HEK293 (cell line): ENCODE measurements at regions not wholly inside any gene's neighbourhood (a gene's known extent, or its start where the extent isn't known, plus 50 kb on each side); places are given as distances from the start of the nearest gene placed in this dataset.

Experiments used
- CTCF ChIA-PET: fragments of 350-600 bp; formaldehyde crosslinking; extraction: SDS; loops from one replicate; lab custom pipeline; 2021; ENCODE audit warnings: antibody characterized with exemption; lab: Yijun Ruan, JAX
- POLR2A ChIA-PET: fragments of 300-600 bp; formaldehyde crosslinking; extraction: SDS; loops from one replicate; lab custom pipeline; 2020; ENCODE audit warnings: antibody characterized with exemption, inconsistent platforms; lab: Yijun Ruan, JAX
- H3K27ac ChIP-seq: fragments of 200-500 bp; sonication (Bioruptor generic); 2 replicates; pipeline ENCODE4 v1.5.1; 2014; ENCODE audit warnings: low read depth, low read length, control low read depth, inconsistent platforms; ENCODE audit errors: extremely low read depth
- H3K36me3 ChIP-seq, 2 experiments: fragments of 200-500 bp in 1 of 2; sonication (Bioruptor generic) in 1 of 2; 1 replicate in 1 of 2; 2 replicates in 1 of 2; pipeline ENCODE4 v1.5.1; 2014 to 2017; ENCODE audit warnings: inconsistent platforms in 2 of 2, low read length in 2 of 2; ENCODE audit not compliant: control insufficient read depth in 2 of 2, insufficient read depth in 1 of 2
- H3K4me1 ChIP-seq: fragments of 200-500 bp; sonication (Bioruptor generic); 2 replicates; pipeline ENCODE4 v1.5.1; 2014; ENCODE audit warnings: mild to moderate bottlenecking, low read length, inconsistent platforms; ENCODE audit not compliant: control insufficient read depth, insufficient read depth
- H3K4me3 ChIP-seq: 2 replicates; pipeline ENCODE4 v1.5.1; 2011; ENCODE audit warnings: low read depth, mild to moderate bottlenecking, control low read depth, low read length, moderate library complexity
- H3K9me3 ChIP-seq: fragments of 200-500 bp; sonication (Bioruptor generic); 2 replicates; pipeline ENCODE4 v1.5.1; 2014; ENCODE audit warnings: low read depth, low read length, inconsistent platforms; ENCODE audit not compliant: control insufficient read depth, insufficient read depth
- TCF7L2 ChIP-seq: IDR thresholded peaks from 2 replicates; pipeline ENCODE4 v1.6.1; 2011; ENCODE audit warnings: low read depth, mild to moderate bottlenecking, inconsistent platforms, low read length, moderate library complexity, borderline replicate concordance
- YY2 ChIP-seq: fragments of 450-650 bp; formaldehyde crosslinking; IDR thresholded peaks from 2 replicates; pipeline ENCODE4 v1.5.1; 2016; ENCODE audit warnings: missing biosample characterization, missing genetic modification characterization
- ZBTB8A ChIP-seq: fragments of 450-650 bp; formaldehyde crosslinking; IDR thresholded peaks from 2 replicates; pipeline ENCODE4 v1.5.1; 2016; ENCODE audit warnings: missing biosample characterization, missing genetic modification characterization
- ZNF121 ChIP-seq: fragments of 450-650 bp; formaldehyde crosslinking; IDR thresholded peaks from 2 replicates; pipeline ENCODE4 v1.5.1; 2016; ENCODE audit warnings: missing biosample characterization, missing genetic modification characterization
- ZNF175 ChIP-seq: fragments of 450-650 bp; formaldehyde crosslinking; IDR thresholded peaks from 2 replicates; pipeline ENCODE4 v1.5.1; 2016; ENCODE audit warnings: missing biosample characterization, missing genetic modification characterization
- ZNF24 ChIP-seq: fragments of 450-650 bp; formaldehyde crosslinking; IDR thresholded peaks from 2 replicates; pipeline ENCODE4 v1.5.1; 2016; ENCODE audit warnings: missing biosample characterization, missing genetic modification characterization
- ZNF302 ChIP-seq: fragments of 450-650 bp; formaldehyde crosslinking; IDR thresholded peaks from 2 replicates; pipeline ENCODE4 v1.5.1; 2016; ENCODE audit warnings: missing biosample characterization, missing genetic modification characterization, low read depth
- ZNF354C ChIP-seq: fragments of 450-650 bp; formaldehyde crosslinking; IDR thresholded peaks from 2 replicates; pipeline ENCODE4 v1.5.1; 2016; ENCODE audit warnings: missing biosample characterization, missing genetic modification characterization, low read depth, borderline replicate concordance
- ZNF366 ChIP-seq: fragments of 450-650 bp; formaldehyde crosslinking; conservative IDR thresholded peaks from 2 replicates; pipeline ENCODE4 v1.5.1; 2016; ENCODE audit warnings: missing biosample characterization, missing genetic modification characterization
- ZNF37A ChIP-seq: fragments of 450-650 bp; IDR thresholded peaks from 2 replicates; pipeline ENCODE4 v1.5.1; 2018; ENCODE audit warnings: missing biosample characterization, missing genetic modification characterization
- ZNF530 ChIP-seq: fragments of 450-650 bp; formaldehyde crosslinking; IDR thresholded peaks from 2 replicates; pipeline ENCODE4 v1.5.1; 2016; ENCODE audit warnings: low read depth, missing biosample characterization, missing genetic modification characterization
- ZNF560 ChIP-seq: fragments of 450-650 bp; formaldehyde crosslinking; IDR thresholded peaks from 2 replicates; pipeline ENCODE4 v1.5.1; 2017; ENCODE audit warnings: missing biosample characterization, missing genetic modification characterization, borderline replicate concordance
- ZNF596 ChIP-seq: fragments of 450-650 bp; IDR thresholded peaks from 2 replicates; pipeline ENCODE4 v1.5.0; 2018; ENCODE audit warnings: missing biosample characterization, mild to moderate bottlenecking, missing genetic modification characterization, moderate library complexity
- ZNF629 ChIP-seq: fragments of 450-650 bp; formaldehyde crosslinking; IDR thresholded peaks from 2 replicates; pipeline ENCODE4 v1.5.1; 2017; ENCODE audit warnings: missing biosample characterization, missing genetic modification characterization
- ZNF747 ChIP-seq: fragments of 450-650 bp; formaldehyde crosslinking; IDR thresholded peaks from 2 replicates; pipeline ENCODE4 v1.5.1; 2016; ENCODE audit warnings: missing biosample characterization, missing genetic modification characterization
- ZNF76 ChIP-seq: fragments of 450-650 bp; formaldehyde crosslinking; IDR thresholded peaks from 2 replicates; pipeline ENCODE4; 2016; ENCODE audit warnings: low read depth, missing biosample characterization, missing genetic modification characterization, borderline replicate concordance
- ZNF792 ChIP-seq: fragments of 450-650 bp; formaldehyde crosslinking; IDR thresholded peaks from 2 replicates; pipeline ENCODE4 v1.5.1; 2016; ENCODE audit warnings: missing biosample characterization, missing genetic modification characterization
- TF ChIP-seq, protein P1 (sequence below): fragments of 450-650 bp; IDR thresholded peaks from 2 replicates; pipeline ENCODE4 v1.5.1; 2018; ENCODE audit warnings: missing biosample characterization, missing genetic modification characterization
- TF ChIP-seq, protein P2 (sequence below): fragments of 450-650 bp; formaldehyde crosslinking; optimal IDR thresholded peaks from 2 replicates; pipeline ENCODE3; 2016; ENCODE audit warnings: missing biosample characterization, mild to moderate bottlenecking, missing genetic modification characterization
- TF ChIP-seq, protein P3 (sequence below): fragments of 450-650 bp; formaldehyde crosslinking; IDR thresholded peaks from 2 replicates; pipeline ENCODE4 v1.5.1; 2017; ENCODE audit warnings: missing biosample characterization, missing genetic modification characterization
- TF ChIP-seq, protein P4 (sequence below): fragments of 450-650 bp; formaldehyde crosslinking; IDR thresholded peaks from 2 replicates; pipeline ENCODE4 v1.5.1; 2016; ENCODE audit warnings: missing biosample characterization, missing genetic modification characterization
- TF ChIP-seq, protein P5 (sequence below): fragments of 450-650 bp; formaldehyde crosslinking; IDR thresholded peaks from 2 replicates; pipeline ENCODE4 v1.5.1; 2017; ENCODE audit warnings: missing biosample characterization, missing genetic modification characterization

DNA sequence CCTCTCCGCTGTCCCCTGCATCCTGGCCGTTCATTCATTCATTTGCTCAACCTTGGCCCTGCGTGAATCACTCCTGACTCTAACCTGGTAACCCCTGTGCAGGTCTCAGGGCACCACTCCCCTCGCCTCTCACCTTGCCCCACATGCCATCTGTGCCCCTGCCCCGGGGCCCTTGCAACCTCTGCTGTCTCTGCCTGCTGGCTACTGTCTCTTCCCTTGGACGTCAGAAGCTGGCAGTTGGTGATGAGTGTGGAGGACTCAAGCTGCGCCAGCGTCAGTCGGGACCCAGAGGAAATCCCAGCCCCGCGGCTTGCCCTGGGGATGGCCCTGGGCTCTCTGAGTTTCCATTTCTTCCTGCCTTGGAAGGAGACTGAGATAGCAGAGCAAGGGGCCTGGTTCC is 154.9 kb downstream of the OLFM1 start (continued):
- TF ChIP-seq ZNF37A (tag by site-specific recombination) = no peak
- no peak for TF ChIP-seq ZNF560 (tag by site-specific recombination)
- TF ChIP-seq ZNF530 (tag by site-specific recombination) = no peak
- no peak for TF ChIP-seq ZNF302
- TF ChIP-seq ZNF747 = no peak
- no peak for TF ChIP-seq ZNF76 (tag by site-specific recombination)
- TF ChIP-seq ZNF354C (tag by site-specific recombination) = no peak
- TF ChIP-seq, protein P1, sequence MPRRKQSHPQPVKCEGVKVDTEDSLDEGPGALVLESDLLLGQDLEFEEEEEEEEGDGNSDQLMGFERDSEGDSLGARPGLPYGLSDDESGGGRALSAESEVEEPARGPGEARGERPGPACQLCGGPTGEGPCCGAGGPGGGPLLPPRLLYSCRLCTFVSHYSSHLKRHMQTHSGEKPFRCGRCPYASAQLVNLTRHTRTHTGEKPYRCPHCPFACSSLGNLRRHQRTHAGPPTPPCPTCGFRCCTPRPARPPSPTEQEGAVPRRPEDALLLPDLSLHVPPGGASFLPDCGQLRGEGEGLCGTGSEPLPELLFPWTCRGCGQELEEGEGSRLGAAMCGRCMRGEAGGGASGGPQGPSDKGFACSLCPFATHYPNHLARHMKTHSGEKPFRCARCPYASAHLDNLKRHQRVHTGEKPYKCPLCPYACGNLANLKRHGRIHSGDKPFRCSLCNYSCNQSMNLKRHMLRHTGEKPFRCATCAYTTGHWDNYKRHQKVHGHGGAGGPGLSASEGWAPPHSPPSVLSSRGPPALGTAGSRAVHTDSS (tag by site-specific recombination) = no peak
- no peak for TF ChIP-seq ZNF596

DNA sequence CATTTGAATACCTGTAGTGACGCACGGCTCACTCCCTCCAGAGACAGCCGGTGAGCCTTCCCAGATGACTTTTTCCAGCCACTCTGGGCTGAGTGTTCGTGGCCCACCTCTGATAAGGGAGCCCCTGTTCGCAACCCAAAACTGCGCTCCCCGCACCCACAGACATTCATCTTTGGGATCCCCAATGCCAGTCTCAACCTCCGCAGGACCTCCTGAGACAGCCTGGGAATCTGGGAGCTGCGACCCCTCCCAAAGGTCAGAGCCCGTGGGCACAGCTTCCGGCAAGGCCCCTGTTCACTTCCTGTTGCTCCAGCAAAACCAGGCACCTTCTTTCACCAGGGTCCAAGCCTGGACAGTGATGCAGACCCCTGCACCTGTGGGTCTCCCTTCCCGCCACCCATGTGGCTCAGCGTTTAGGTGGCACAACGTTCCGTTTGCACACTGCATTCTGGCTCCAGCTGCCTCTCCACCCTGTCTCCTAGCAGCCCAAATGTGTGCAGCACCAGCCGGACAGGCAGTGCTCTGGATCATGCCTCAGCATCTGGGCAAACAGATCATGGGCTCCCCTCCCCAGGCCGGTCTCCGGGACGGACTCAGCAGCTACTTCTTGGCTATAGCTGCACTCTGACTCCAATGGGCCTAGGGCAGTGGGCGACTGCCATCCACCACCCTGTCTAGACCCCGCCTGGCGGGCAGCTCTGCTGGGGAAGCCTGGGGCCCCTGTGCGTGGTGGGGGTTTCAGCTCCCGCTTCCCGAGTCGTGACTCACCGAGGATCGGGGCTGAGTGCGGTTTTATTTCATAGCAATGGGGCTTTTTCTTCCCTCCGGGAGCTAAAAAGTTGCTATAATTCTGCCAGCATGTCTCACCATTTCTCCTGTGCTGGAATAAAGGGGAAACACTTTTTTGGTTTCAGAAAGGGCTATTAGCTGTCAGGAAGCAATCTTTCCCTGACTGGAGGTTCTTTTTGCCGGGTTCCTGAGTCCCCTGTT is 156.0 kb downstream of the OLFM1 start:
- Histone ChIP-seq H3K27ac (no peak overlapping the region), H3K36me3 (no peaks in the 10 kb centered on the region), H3K4me1 (no peaks in the 10 kb centered on the region), H3K4me3 (no peak overlapping the region), H3K9me3 (no peaks in the 10 kb centered on the region)
- no peak for TF ChIP-seq YY2 (tag by site-specific recombination)
- TF ChIP-seq, protein P2, sequence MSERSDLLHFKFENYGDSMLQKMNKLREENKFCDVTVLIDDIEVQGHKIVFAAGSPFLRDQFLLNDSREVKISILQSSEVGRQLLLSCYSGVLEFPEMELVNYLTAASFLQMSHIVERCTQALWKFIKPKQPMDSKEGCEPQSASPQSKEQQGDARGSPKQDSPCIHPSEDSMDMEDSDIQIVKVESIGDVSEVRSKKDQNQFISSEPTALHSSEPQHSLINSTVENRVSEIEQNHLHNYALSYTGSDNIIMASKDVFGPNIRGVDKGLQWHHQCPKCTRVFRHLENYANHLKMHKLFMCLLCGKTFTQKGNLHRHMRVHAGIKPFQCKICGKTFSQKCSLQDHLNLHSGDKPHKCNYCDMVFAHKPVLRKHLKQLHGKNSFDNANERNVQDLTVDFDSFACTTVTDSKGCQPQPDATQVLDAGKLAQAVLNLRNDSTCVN (tag by site-specific recombination) = no peak
- TF ChIP-seq ZNF24 (tag by site-specific recombination) = no peak
- TF ChIP-seq, protein P3, sequence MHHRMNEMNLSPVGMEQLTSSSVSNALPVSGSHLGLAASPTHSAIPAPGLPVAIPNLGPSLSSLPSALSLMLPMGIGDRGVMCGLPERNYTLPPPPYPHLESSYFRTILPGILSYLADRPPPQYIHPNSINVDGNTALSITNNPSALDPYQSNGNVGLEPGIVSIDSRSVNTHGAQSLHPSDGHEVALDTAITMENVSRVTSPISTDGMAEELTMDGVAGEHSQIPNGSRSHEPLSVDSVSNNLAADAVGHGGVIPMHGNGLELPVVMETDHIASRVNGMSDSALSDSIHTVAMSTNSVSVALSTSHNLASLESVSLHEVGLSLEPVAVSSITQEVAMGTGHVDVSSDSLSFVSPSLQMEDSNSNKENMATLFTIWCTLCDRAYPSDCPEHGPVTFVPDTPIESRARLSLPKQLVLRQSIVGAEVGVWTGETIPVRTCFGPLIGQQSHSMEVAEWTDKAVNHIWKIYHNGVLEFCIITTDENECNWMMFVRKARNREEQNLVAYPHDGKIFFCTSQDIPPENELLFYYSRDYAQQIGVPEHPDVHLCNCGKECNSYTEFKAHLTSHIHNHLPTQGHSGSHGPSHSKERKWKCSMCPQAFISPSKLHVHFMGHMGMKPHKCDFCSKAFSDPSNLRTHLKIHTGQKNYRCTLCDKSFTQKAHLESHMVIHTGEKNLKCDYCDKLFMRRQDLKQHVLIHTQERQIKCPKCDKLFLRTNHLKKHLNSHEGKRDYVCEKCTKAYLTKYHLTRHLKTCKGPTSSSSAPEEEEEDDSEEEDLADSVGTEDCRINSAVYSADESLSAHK (tag by site-specific recombination) = no peak
- no peak for TF ChIP-seq ZBTB8A
- no peak for TF ChIP-seq ZNF792 (tag by site-specific recombination)
- TF ChIP-seq, protein P4, sequence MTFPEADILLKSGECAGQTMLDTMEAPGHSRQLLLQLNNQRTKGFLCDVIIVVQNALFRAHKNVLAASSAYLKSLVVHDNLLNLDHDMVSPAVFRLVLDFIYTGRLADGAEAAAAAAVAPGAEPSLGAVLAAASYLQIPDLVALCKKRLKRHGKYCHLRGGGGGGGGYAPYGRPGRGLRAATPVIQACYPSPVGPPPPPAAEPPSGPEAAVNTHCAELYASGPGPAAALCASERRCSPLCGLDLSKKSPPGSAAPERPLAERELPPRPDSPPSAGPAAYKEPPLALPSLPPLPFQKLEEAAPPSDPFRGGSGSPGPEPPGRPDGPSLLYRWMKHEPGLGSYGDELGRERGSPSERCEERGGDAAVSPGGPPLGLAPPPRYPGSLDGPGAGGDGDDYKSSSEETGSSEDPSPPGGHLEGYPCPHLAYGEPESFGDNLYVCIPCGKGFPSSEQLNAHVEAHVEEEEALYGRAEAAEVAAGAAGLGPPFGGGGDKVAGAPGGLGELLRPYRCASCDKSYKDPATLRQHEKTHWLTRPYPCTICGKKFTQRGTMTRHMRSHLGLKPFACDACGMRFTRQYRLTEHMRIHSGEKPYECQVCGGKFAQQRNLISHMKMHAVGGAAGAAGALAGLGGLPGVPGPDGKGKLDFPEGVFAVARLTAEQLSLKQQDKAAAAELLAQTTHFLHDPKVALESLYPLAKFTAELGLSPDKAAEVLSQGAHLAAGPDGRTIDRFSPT (tag by site-specific recombination) = no peak
- no peak for TF ChIP-seq ZNF121 (tag by site-specific recombination)
- TF ChIP-seq TCF7L2 = no peak
- TF ChIP-seq ZNF366 = no peak
- no peak for TF ChIP-seq ZNF175 (tag by site-specific recombination)
- TF ChIP-seq ZNF629 = no peak
- TF ChIP-seq, protein P5, sequence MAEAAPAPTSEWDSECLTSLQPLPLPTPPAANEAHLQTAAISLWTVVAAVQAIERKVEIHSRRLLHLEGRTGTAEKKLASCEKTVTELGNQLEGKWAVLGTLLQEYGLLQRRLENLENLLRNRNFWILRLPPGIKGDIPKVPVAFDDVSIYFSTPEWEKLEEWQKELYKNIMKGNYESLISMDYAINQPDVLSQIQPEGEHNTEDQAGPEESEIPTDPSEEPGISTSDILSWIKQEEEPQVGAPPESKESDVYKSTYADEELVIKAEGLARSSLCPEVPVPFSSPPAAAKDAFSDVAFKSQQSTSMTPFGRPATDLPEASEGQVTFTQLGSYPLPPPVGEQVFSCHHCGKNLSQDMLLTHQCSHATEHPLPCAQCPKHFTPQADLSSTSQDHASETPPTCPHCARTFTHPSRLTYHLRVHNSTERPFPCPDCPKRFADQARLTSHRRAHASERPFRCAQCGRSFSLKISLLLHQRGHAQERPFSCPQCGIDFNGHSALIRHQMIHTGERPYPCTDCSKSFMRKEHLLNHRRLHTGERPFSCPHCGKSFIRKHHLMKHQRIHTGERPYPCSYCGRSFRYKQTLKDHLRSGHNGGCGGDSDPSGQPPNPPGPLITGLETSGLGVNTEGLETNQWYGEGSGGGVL (tag by site-specific recombination) = no peak
- POLR2A ChIA-PET = no interaction called here
- CTCF ChIA-PET = interaction anchor here (0.6 to 0.7 kb wide), 2 partner anchors 170 to 737 kb away, joined by 3 read pairs; no protein-coding TSS in a partner anchor
